ENCODE measurements at regions not wholly inside any gene's neighbourhood (a gene's known extent, or its start where the extent isn't known, plus 50 kb on each side); places are given as distances from the start of the nearest gene placed in this dataset.

GRCh38 chr18:27627927-27628326 is 442.8 kb upstream of the CHST9 start:
- no peak for DNase-seq (ENCODE audit: low spot score)

GRCh38 chr18:27621236-27621890 is 436.3 kb upstream of the CHST9 start:
- DNase-seq (ENCODE audit: low spot score), result no peak

- no peak for DNase-seq (ENCODE audit: low spot score)
These were observed 434.8 kb upstream of the CHST9 start for GRCh38 chr18:27619906-27620305.

- no peak for DNase-seq (ENCODE audit: low spot score)
These were observed 434.1 kb upstream of the CHST9 start for GRCh38 chr18:27619090-27619772.

GRCh38 chr18:27616324-27616723 is 431.2 kb upstream of the CHST9 start:
- no peak for DNase-seq (ENCODE audit: low spot score)

- DNase-seq (ENCODE audit: low spot score), result no peak
These were observed 430.1 kb upstream of the CHST9 start for GRCh38 chr18:27614951-27615844.

- DNase-seq (ENCODE audit: low spot score), result no peak
These were observed 424.1 kb upstream of the CHST9 start for GRCh38 chr18:27609221-27609620.

GRCh38 chr18:27608742-27609141 is 423.6 kb upstream of the CHST9 start:
- DNase-seq (ENCODE audit: low spot score), result no peak

GRCh38 chr18:27608174-27608573 is 423.1 kb upstream of the CHST9 start:
- no peak for DNase-seq (ENCODE audit: low spot score)

- DNase-seq (ENCODE audit: low spot score), result no peak
These were observed 421.6 kb upstream of the CHST9 start for GRCh38 chr18:27606741-27607140.

GRCh38 chr18:27605107-27605834 is 420.2 kb upstream of the CHST9 start:
- DNase-seq (ENCODE audit: low spot score), result peak; percentile 25

GRCh38 chr18:27604583-27604982 is 419.5 kb upstream of the CHST9 start:
- DNase-seq (ENCODE audit: low spot score), result no peak

- DNase-seq (ENCODE audit: low spot score), result no peak
These were observed 417.0 kb upstream of the CHST9 start for GRCh38 chr18:27602092-27602491.

- DNase-seq (ENCODE audit: low spot score), result no peak
These were observed 415.1 kb upstream of the CHST9 start for GRCh38 chr18:27600245-27600644.

- DNase-seq (ENCODE audit: low spot score), result peak; percentile 18
These were observed 414.2 kb upstream of the CHST9 start for GRCh38 chr18:27599202-27599829.

GRCh38 chr18:27595113-27595838 is 410.2 kb upstream of the CHST9 start:
- DNase-seq (ENCODE audit: low spot score), result no peak

GRCh38 chr18:27585602-27586173 is 400.6 kb upstream of the CHST9 start:
- DNase-seq (ENCODE audit: low spot score), result no peak

- DNase-seq (ENCODE audit: low spot score), result no peak
These were observed 398.4 kb upstream of the CHST9 start for GRCh38 chr18:27583466-27583865.

- no peak for DNase-seq (ENCODE audit: low spot score)
These were observed 397.8 kb upstream of the CHST9 start for GRCh38 chr18:27582760-27583412.

- DNase-seq (ENCODE audit: low spot score), result no peak
These were observed 396.3 kb upstream of the CHST9 start for GRCh38 chr18:27581296-27581904.
